Choroid plexus epithelial cell (primary cell): ENCODE measurements at regions not wholly inside any gene's neighbourhood (a gene's known extent, or its start where the extent isn't known, plus 50 kb on each side); places are given as distances from the start of the nearest gene placed in this dataset.

Experiments
- DNase-seq: peaks from one replicate; pipeline ENCODE4 v3.0.0-alpha.2; 2010; ENCODE audit warnings: low read depth
- H3K4me3 ChIP-seq: 2 replicates; pipeline ENCODE4 v1.5.1; 2011; ENCODE audit warnings: low read depth, mild to moderate bottlenecking, control low read depth, low read length, moderate library complexity
- TF ChIP-seq, protein P1 (sequence below): conservative IDR thresholded peaks from 2 replicates; pipeline ENCODE4 v1.5.1; 2011; ENCODE audit warnings: low read depth, mild to moderate bottlenecking, control low read depth, inconsistent platforms, low read length, moderate library complexity

DNA sequence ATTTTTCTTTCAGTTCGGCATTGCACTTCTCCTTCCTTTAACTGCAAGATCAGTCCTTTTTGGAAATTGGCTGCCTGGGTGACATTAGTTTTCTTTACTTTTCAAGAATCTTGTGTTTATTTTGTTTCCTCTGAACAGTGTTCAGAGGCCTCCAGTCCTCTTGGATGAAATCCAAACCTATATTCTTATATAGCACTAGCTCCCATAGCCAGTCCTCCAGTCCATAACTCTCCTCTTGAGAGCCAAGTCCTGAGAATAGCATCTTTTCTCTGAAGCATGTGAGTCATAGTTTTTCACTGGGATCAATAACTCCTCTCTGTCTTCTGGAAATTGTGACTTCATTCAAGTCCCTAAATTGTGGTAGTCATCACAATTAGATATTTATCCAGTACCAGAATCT lies 357.5 kb downstream of the RAPGEF2 start:
- peak; percentile 45 for DNase-seq
- no peak overlapping the region for H3K4me3 ChIP-seq
- TF ChIP-seq, protein P1, sequence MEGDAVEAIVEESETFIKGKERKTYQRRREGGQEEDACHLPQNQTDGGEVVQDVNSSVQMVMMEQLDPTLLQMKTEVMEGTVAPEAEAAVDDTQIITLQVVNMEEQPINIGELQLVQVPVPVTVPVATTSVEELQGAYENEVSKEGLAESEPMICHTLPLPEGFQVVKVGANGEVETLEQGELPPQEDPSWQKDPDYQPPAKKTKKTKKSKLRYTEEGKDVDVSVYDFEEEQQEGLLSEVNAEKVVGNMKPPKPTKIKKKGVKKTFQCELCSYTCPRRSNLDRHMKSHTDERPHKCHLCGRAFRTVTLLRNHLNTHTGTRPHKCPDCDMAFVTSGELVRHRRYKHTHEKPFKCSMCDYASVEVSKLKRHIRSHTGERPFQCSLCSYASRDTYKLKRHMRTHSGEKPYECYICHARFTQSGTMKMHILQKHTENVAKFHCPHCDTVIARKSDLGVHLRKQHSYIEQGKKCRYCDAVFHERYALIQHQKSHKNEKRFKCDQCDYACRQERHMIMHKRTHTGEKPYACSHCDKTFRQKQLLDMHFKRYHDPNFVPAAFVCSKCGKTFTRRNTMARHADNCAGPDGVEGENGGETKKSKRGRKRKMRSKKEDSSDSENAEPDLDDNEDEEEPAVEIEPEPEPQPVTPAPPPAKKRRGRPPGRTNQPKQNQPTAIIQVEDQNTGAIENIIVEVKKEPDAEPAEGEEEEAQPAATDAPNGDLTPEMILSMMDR, result no peak

DNA sequence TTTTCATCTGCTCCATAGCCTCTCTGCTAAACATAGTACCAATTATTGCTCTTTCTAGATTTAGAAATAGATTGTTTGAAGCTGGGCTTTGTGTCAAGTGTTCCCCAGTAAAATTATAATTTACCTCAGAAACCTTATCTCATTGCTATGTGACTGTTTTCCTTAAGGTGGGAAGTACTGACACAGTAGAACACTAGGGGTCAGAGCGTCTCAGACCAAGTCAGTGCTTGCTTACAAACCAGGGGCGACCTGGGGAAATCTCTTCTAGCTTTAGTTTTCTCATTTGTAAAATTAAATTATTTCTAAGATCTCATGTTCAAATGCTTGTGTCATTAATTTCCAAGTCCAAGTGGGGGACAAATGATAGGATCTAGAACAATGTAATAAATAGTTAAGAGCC lies 360.4 kb downstream of the RAPGEF2 start:
- no peak overlapping the region for H3K4me3 ChIP-seq
- TF ChIP-seq, protein P1, result no peak
- DNase-seq, result no peak

DNA sequence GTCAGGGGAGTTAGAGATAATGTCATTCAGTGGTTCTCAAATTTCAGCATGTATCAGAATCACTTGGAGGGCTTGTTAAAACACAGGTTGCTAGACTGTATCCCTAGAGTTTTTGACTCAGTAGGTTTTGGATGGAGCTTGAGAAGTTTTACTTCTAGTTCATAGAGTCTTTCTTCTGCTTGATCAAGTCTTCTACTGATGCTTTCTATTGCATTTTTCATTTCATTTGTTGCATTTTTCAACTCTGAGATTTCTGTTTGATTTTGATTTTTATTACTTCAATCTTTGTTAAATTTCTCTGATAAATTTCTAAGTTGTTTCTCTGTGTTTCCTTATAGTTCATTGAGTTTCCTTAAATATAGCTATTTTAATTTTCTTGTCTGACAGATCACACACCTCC lies 361.4 kb downstream of the RAPGEF2 start:
- no peak for DNase-seq
- no peak overlapping the region for H3K4me3 ChIP-seq
- TF ChIP-seq, protein P1, result no peak

DNA sequence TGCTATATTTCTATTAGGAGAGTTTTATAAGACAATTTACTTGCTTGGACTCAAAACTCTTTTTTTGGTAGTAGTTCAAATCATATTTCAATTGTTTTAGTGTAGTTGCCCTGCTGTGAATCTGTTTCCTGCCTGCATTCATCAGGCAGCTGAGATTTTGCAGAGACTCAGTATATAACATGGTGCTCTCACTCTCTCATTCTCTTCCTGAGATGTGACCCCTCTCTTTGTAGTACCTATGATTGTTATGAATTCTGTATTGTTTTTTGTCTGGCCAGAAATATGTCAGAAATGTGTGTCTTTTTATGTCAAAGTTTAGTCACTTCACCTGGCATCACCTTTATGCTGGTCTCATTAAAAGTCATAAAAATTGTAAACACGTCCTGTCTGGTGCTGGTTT lies 374.0 kb downstream of the RAPGEF2 start:
- no peak overlapping the region for H3K4me3 ChIP-seq
- TF ChIP-seq, protein P1, result no peak
- no peak for DNase-seq

DNA sequence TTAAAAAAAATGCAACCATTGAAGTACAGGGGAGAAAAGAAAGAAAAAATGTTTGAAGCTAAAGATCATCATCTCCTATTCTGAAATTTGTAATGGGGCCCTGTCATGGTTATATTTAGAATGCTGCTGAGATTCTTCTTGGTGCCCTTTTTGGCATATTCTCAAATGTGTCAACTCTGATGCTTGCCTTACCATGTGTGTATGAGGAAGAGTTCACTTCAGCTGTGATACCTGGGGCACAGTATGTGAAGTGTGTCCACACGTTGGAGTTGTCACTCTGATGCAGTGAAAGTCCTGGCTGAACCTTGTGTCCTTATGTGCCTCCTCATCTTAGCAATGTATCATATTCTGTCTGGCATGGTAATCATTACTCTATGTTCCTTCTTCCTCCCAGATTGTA lies 377.9 kb downstream of the RAPGEF2 start:
- no peak for DNase-seq
- H3K4me3 ChIP-seq, result no peak overlapping the region
- TF ChIP-seq, protein P1, result no peak

DNA sequence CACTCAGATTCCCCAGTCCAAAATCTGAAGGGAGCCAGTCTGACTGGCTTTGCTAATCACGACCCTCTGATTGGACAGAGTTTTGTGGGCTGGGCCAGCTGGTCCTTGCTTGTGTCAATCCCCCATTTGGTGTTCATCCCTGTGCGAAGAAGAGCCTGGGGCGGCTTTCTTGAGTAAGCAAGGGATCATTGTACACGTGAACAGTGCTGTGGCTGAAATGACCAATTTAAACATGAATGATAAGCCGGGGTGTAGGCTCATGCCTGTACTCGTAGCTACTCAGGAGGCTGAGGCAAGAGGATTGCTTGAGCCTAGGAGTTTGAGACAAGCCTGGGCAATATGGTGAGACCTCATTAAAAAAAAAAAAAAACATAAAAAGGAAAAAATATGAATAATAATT lies 379.1 kb downstream of the RAPGEF2 start:
- no peak for DNase-seq
- H3K4me3 ChIP-seq, result no peak overlapping the region
- TF ChIP-seq, protein P1, result no peak

DNA sequence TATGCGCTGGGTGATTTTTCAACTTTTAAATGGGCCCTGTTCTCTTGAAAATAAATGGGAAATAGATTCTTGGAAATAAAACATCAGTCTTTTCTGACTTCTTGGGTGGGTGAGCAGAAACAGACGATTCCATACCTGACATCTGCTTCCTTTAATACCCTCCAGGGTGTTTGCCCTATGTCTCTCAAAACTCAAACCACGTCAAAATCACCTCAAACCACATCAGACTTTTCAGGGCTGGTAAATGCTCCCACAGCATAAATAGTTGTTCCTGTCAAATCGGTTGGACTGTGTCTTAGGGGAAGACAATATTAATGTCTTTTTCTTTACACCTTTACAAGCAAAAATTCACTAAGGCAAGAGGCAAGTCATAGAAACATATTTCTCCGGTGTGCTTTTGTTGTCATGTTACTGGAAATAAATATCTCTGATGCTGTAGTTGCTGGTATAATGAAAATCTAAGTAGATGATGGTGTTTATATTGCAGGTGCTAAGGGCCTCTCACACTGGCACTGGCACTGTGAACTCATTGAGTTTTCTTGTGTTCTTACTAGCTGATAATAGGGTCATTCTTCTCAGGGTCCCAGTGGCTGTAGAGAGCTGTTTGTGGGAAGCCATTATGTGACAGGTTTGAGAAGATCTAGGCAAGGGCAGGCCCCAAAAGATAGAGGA lies 380.4 kb downstream of the RAPGEF2 start:
- H3K4me3 ChIP-seq, result no peak overlapping the region
- DNase-seq, result no peak
- TF ChIP-seq, protein P1, result no peak
